HepG2 (cell line): ENCODE measurements at regions not wholly inside any gene's neighbourhood (a gene's known extent, or its start where the extent isn't known, plus 50 kb on each side); places are given as distances from the start of the nearest gene placed in this dataset.

Experiments
- ATAC-seq: fragments of 200-7000 bp; cut with Tn5 transposase; 3 replicates; pipeline ENCODE4 v1.9.1; 2020; ENCODE audit warnings: mild to moderate bottlenecking, moderate library complexity
- BruUV-seq: library from RNA; stranded (reverse); fragments of 400-500 nt; replicated peaks from 2 replicates; lab custom pipeline; 2021; lab: Mats Ljungman, UMichigan
- CTCF ChIA-PET: fragments of 300-600 bp; formaldehyde crosslinking; extraction: SDS; loops from one replicate; lab custom pipeline; 2021; ENCODE audit warnings: low total read pairs, inconsistent platforms, low intra/inter-chr PET ratio; lab: Yijun Ruan, JAX
- POLR2A ChIA-PET: fragments of 350-600 bp; sonication (Branson Sonifier 250); formaldehyde crosslinking; loops from one replicate; lab custom pipeline; 2020; ENCODE audit warnings: antibody characterized with exemption, inconsistent platforms; lab: Yijun Ruan, JAX
- DNase-seq: peaks from one replicate; pipeline ENCODE4 v3.0.0-alpha.2; 2015; ENCODE audit warnings: low spot score
- FAIRE-seq: peaks from 3 replicates; lab custom pipeline; 2011; peaks lifted over from hg19 to GRCh38; lab: Jason Lieb, UNC
- H2AFZ ChIP-seq: one replicate; pipeline ENCODE4 v1.6.1; 2011; ENCODE audit warnings: low read length, inconsistent platforms
- H3K27ac ChIP-seq: fragments of 300-600 bp; 3 replicates; pipeline ENCODE4 v1.8.0; 2011; ENCODE audit warnings: mixed run types, mild to moderate bottlenecking, mixed read lengths, low read length, inconsistent platforms; ENCODE audit not compliant: insufficient read depth; ENCODE audit errors: extremely low read length
- H3K27me3 ChIP-seq, 2 experiments: fragments of 200-600 bp in 1 of 2; 2 replicates in 1 of 2; 3 replicates in 1 of 2; pipeline versions ENCODE4 v1.6.0 to v1.8.0; 2011; ENCODE audit warnings: low read length in 2 of 2, mild to moderate bottlenecking in 2 of 2, moderate library complexity in 2 of 2, inconsistent platforms in 1 of 2; ENCODE audit not compliant: insufficient read depth in 2 of 2, control insufficient read depth in 1 of 2
- H3K36me3 ChIP-seq, 2 experiments: fragments of 200-600 bp in 1 of 2; replicated peaks in 1 of 2; 2 replicates in 1 of 2; 3 replicates in 1 of 2; pipeline versions ENCODE4 v1.5.1 to v1.8.0; 2011; ENCODE audit warnings: low read length in 2 of 2, inconsistent platforms in 1 of 2; ENCODE audit not compliant: insufficient read depth in 2 of 2, control insufficient read depth in 1 of 2
- H3K4me1 ChIP-seq: 2 replicates; pipeline ENCODE4 v1.5.1; 2012; ENCODE audit warnings: low read length, inconsistent platforms; ENCODE audit not compliant: insufficient read depth
- H3K4me2 ChIP-seq: 2 replicates; pipeline ENCODE4 v1.6.0; 2011; ENCODE audit warnings: low read depth, low read length, inconsistent platforms
- H3K4me3 ChIP-seq, 3 experiments: fragments of 200-600 bp in 1 of 3; sonication (generic), shearing (Covaris generic) in 1 of 3; replicated peaks in 1 of 3; 2 replicates each; pipeline ENCODE4 v1.5.1; 2011 to 2016; ENCODE audit warnings: low read length in 3 of 3, inconsistent platforms in 2 of 3, low read depth in 2 of 3, mild to moderate bottlenecking in 2 of 3, control low read depth in 1 of 3, mixed read lengths in 1 of 3; ENCODE audit not compliant: insufficient read depth in 1 of 3
- H3K79me2 ChIP-seq: one replicate; pipeline ENCODE4 v1.6.1; 2011; ENCODE audit warnings: low read length, inconsistent platforms; ENCODE audit not compliant: insufficient read depth
- H3K9ac ChIP-seq: 2 replicates; pipeline ENCODE4 v1.6.0; 2011; ENCODE audit warnings: mild to moderate bottlenecking, low read depth, low read length, inconsistent platforms; ENCODE audit not compliant: insufficient read depth
- H3K9me3 ChIP-seq: 2 replicates; pipeline ENCODE4 v1.5.1; 2012; ENCODE audit warnings: mild to moderate bottlenecking, low read length
- H4K20me1 ChIP-seq: 2 replicates; pipeline ENCODE4 v1.6.0; 2011; ENCODE audit warnings: inconsistent platforms, mild to moderate bottlenecking, low read length, moderate library complexity; ENCODE audit not compliant: insufficient read depth
- ASH2L ChIP-seq: fragments of 300-600, 200-600 bp; sonication (generic); IDR thresholded peaks from 2 replicates; pipeline ENCODE4 v1.7.0; 2017; ENCODE audit warnings: low read depth, mild to moderate bottlenecking, moderate library complexity, mixed read lengths, low read length; ENCODE audit not compliant: insufficient read length
- CREM ChIP-seq, 2 experiments: sonication (generic) in 1 of 2; formaldehyde crosslinking in 1 of 2; IDR thresholded peaks; 2 replicates each; pipeline versions ENCODE4 v1.4.0 to v1.6.1; 2016 to 2020; ENCODE audit warnings: antibody characterized with exemption in 1 of 2, mild to moderate bottlenecking in 1 of 2, missing genetic modification reagents in 1 of 2
- EP300 ChIP-seq, 3 experiments: sonication (generic) in 1 of 3; formaldehyde crosslinking in 1 of 3; IDR thresholded peaks; 2 replicates each; pipeline versions ENCODE4 v1.5.1 to v1.6.1; 2011 to 2020; ENCODE audit warnings: low read depth in 2 of 3, low read length in 2 of 3, borderline replicate concordance in 1 of 3, improper control_type of control experiment in 1 of 3, mild to moderate bottlenecking in 1 of 3, missing genetic modification reagents in 1 of 3, moderate library complexity in 1 of 3
- FOXA3 ChIP-seq: IDR thresholded peaks from 2 replicates; pipeline ENCODE4 v1.6.1; 2016; ENCODE audit warnings: missing genetic modification reagents, missing compliant biosample characterization
- GLI4 ChIP-seq: sonication (generic); formaldehyde crosslinking; IDR thresholded peaks from 2 replicates; pipeline ENCODE4 v1.5.1; 2020; ENCODE audit warnings: missing genetic modification reagents, mild to moderate bottlenecking, moderate library complexity, borderline replicate concordance
- PAWR ChIP-seq: sonication (generic); formaldehyde crosslinking; IDR thresholded peaks from 2 replicates; pipeline ENCODE4 v1.4.0; 2020; ENCODE audit warnings: missing genetic modification reagents, mild to moderate bottlenecking, borderline replicate concordance
- PLRG1 ChIP-seq: fragments of 450-650 bp; conservative IDR thresholded peaks from 2 replicates; pipeline ENCODE4 v1.6.1; 2016
- PPARG ChIP-seq: conservative IDR thresholded peaks from 2 replicates; pipeline ENCODE4 v1.6.1; 2016; ENCODE audit warnings: missing biosample characterization, missing genetic modification reagents
- SAP130 ChIP-seq: IDR thresholded peaks from 2 replicates; pipeline ENCODE4 v1.6.1; 2016; ENCODE audit warnings: low read depth
- SOX13 ChIP-seq, 3 experiments: fragments of 450-650 bp in 1 of 3; sonication (generic) in 1 of 3; formaldehyde crosslinking in 1 of 3; IDR thresholded peaks in 2 of 3; conservative IDR thresholded peaks in 1 of 3; 2 replicates each; pipeline versions ENCODE4 v1.5.0 to v1.6.1; 2016 to 2020; ENCODE audit warnings: antibody characterized with exemption in 1 of 3, mild to moderate bottlenecking in 1 of 3, missing compliant biosample characterization in 1 of 3, missing genetic modification reagents in 1 of 3, moderate library complexity in 1 of 3
- TOE1 ChIP-seq: sonication (generic); formaldehyde crosslinking; IDR thresholded peaks from 2 replicates; pipeline ENCODE4 v1.4.0; 2020; ENCODE audit warnings: mild to moderate bottlenecking, missing genetic modification reagents
- ZBTB38 ChIP-seq: sonication (generic); formaldehyde crosslinking; IDR thresholded peaks from 2 replicates; pipeline ENCODE4 v1.5.1; 2020; ENCODE audit warnings: mild to moderate bottlenecking, missing genetic modification reagents
- in situ Hi-C: cut with HindIII; loops from 2 replicates; pipeline ENCODE4 v1.10.0; 2017; ENCODE audit warnings: low pct_unique_long_range_greater_than_20kb; ENCODE audit not compliant: extremely low pct_ligation_motif_present
- intact Hi-C: fragments of 100-400 bp; cut with micrococcal nuclease; formaldehyde crosslinking; loops from one replicate; pipeline ENCODE4 v1.10.0; 2022; ENCODE audit not compliant: unreplicated experiment
- TF ChIP-seq, protein P1 (sequence below): sonication (generic); formaldehyde crosslinking; IDR thresholded peaks from 2 replicates; pipeline ENCODE4 v1.4.0; 2020; ENCODE audit warnings: missing genetic modification reagents
- TF ChIP-seq, protein P2 (sequence below): sonication (generic); formaldehyde crosslinking; IDR thresholded peaks from 2 replicates; pipeline ENCODE4 v1.4.0; 2020; ENCODE audit warnings: mild to moderate bottlenecking, missing genetic modification reagents

DNA sequence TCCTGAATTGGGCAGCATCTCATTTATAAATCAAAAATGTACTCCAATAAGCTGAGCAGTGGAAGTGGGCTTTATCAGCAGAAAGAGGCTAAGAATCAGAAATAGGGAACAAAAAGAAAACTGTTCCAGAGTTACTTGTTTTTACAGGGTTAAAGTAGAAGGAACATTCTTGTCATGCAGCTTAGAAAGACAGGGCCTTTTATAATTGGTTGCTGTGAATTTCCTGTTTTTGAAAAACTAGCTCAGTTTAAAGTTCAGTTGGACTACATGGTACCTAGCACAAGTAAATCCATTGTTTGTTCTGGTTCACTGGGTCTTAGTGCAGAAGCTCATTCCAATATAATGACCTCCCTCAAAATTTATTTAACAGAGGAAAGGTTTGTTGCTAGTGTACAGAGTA is 200.8 kb downstream of the GRIA2 start:
- peak overlapping the region; percentile 77 for H3K4me2 ChIP-seq
- peak overlapping the region; percentile 90 for H3K27ac ChIP-seq
- peak overlapping the region in 2 of 3 experiments; percentile 44 to 60; a peak in 3 of 6 replicates for H3K4me3 ChIP-seq
- in situ Hi-C loops = no loop called here
- no peaks in the 10 kb centered on the region; the same call in 1 of the 2 replicates for H3K9me3 ChIP-seq
- peak overlapping the region; percentile 84 for H2AFZ ChIP-seq
- H3K79me2 ChIP-seq = no peaks in the 10 kb centered on the region
- ChIA-PET POLR2A (no interaction called here), CTCF (no interaction called here)
- BruUV-seq = no TSS peak
- H3K4me1 ChIP-seq = peaks cover 36% of the 10 kb centered on the region
- ATAC-seq = peak; percentile 99
- H4K20me1 ChIP-seq = no peaks in the 10 kb centered on the region
- H3K36me3 ChIP-seq = no peaks in the 10 kb centered on the region
- peak overlapping the region; percentile 68 for H3K9ac ChIP-seq
- intact Hi-C loops = no loop called here
- peak; percentile 93 for FAIRE-seq
- DNase-seq = peak; percentile 88
- H3K27me3 ChIP-seq = no peaks in the 10 kb centered on the region
- TF ChIP-seq, protein P1, sequence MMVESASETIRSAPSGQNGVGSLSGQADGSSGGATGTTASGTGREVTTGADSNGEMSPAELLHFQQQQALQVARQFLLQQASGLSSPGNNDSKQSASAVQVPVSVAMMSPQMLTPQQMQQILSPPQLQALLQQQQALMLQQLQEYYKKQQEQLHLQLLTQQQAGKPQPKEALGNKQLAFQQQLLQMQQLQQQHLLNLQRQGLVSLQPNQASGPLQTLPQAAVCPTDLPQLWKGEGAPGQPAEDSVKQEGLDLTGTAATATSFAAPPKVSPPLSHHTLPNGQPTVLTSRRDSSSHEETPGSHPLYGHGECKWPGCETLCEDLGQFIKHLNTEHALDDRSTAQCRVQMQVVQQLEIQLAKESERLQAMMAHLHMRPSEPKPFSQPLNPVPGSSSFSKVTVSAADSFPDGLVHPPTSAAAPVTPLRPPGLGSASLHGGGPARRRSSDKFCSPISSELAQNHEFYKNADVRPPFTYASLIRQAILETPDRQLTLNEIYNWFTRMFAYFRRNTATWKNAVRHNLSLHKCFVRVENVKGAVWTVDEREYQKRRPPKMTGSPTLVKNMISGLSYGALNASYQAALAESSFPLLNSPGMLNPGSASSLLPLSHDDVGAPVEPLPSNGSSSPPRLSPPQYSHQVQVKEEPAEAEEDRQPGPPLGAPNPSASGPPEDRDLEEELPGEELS (CRISPR knock-in tag) = peak; percentile 53
- TF ChIP-seq, protein P2, sequence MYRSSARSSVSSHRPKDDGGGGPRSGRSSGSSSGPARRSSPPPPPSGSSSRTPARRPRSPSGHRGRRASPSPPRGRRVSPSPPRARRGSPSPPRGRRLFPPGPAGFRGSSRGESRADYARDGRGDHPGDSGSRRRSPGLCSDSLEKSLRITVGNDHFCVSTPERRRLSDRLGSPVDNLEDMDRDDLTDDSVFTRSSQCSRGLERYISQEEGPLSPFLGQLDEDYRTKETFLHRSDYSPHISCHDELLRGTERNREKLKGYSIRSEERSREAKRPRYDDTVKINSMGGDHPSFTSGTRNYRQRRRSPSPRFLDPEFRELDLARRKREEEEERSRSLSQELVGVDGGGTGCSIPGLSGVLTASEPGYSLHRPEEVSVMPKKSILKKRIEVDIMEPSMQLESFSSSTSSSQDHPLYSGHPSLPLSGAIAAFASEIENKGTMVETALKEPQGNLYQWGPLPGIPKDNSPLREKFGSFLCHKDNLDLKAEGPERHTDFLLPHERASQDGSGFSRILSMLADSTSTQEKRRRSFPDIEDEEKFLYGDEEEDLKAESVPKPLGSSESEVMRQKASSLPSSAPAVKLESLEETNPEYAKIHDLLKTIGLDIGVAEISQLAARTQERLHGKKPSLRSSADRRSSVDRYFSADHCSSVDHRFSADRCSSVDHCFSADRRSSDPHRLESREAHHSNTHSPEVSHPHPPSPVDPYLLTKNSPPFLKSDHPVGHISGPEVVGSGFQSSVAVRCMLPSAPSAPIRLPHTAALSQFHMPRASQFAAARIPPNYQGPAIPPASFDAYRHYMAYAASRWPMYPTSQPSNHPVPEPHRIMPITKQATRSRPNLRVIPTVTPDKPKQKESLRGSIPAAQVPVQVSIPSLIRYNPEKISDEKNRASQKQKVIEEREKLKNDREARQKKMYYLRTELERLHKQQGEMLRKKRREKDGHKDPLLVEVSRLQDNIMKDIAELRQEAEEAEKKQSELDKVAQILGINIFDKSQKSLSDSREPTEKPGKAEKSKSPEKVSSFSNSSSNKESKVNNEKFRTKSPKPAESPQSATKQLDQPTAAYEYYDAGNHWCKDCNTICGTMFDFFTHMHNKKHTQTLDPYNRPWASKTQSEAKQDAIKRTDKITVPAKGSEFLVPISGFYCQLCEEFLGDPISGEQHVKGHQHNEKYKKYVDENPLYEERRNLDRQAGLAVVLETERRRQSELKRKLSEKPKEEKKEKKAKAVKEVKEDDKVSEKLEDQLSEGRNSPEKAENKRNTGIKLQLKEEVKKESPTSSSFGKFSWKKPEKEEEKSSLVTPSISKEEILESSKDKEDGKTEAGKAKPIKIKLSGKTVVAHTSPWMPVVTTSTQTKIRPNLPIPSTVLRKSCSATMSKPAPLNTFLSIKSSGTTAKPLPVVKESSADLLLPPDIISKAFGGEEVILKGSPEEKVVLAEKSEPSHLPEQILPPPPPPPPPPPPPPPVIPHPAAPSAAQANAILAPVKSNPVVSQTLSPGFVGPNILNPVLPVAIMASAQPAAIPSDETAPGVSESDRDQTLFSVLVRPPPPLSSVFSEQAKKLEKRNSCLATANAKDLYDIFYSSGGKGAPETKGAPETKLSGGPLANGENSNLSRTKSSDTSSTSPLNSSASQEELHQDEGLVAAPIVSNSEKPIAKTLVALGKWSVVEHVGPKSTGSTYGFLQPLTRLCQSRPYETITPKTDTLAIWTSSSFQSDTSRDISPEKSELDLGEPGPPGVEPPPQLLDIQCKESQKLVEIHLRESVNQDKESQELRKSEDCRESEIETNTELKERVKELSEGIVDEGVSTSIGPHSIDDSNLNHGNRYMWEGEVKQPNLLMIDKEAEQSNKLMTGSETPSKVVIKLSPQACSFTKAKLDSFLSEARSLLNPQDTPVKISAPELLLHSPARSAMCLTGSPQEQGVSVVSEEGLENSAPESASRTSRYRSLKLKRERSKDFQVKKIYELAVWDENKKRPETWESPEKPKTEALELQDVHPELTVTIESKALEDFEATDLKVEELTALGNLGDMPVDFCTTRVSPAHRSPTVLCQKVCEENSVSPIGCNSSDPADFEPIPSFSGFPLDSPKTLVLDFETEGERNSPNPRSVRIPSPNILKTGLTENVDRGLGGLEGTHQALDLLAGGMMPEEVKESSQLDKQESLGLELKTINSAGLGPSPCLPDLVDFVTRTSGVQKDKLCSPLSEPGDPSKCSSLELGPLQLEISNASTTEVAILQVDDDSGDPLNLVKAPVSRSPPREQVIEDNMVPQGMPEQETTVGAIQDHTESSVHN = no peak
- TF ChIP-seq ZBTB38 (CRISPR knock-in tag) (no peak), PPARG (CRISPR knock-in tag) (peak; percentile 78), EP300 (IDR thresholded peaks at IDR 0.05; ENCODE audit: low read depth in 2 of 2, low read length in 2 of 2) (peak in 1 of 2 experiments; percentile 79; a peak in 2 of 4 replicates), EP300 (CRISPR knock-in tag; IDR thresholded peaks at IDR 0.05; ENCODE audit: borderline replicate concordance) (no peak), CREM (IDR thresholded peaks at IDR 0.05) (0 out of 2 replicates have a peak, but pooled peaks have one; percentile 22), CREM (CRISPR knock-in tag; IDR thresholded peaks at IDR 0.05) (no peak), TOE1 (no peak), PAWR (CRISPR knock-in tag) (no peak), SOX13 (IDR thresholded peaks at IDR 0.05) (no peak), SOX13 (CRISPR knock-in tag; conservative IDR thresholded peaks at IDR 0.05 in 1 of 2, IDR thresholded peaks at IDR 0.05 in 1 of 2) (peak in 1 of 2 experiments; percentile 82; a peak in 2 of 4 replicates), GLI4 (no peak), FOXA3 (CRISPR knock-in tag) (peak; percentile 43; the same call in 1 of the 2 replicates), PLRG1 (no peak), SAP130 (CRISPR knock-in tag) (peak; percentile 19; the same call in 1 of the 2 replicates), ASH2L (peak; percentile 78)
